Mucosa of rectum (tissue), 2 donors: ENCODE measurements at regions not wholly inside any gene's neighbourhood (a gene's known extent, or its start where the extent isn't known, plus 50 kb on each side); places are given as distances from the start of the nearest gene placed in this dataset.
"Not testable (repeated sequence)": the region's sequence is repeated elsewhere in the genome, so short reads cannot be mapped to it uniquely, and the experiment has no call there.

Source experiments
- H3K27ac ChIP-seq, 2 donors: one replicate each; pipeline ENCODE4 v1.7.0; 2013; ENCODE audit warnings: inconsistent platforms in 2 of 2, low read depth in 2 of 2, low read length in 2 of 2
- H3K27me3 ChIP-seq, 2 donors: one replicate each; pipeline ENCODE4 v1.7.0; 2013; ENCODE audit warnings: low read length in 2 of 2; ENCODE audit not compliant: control insufficient read depth in 2 of 2, insufficient read depth in 2 of 2
- H3K36me3 ChIP-seq, 2 donors: one replicate each; pipeline ENCODE4 v1.7.0; 2013; ENCODE audit warnings: low read length in 2 of 2; ENCODE audit not compliant: control insufficient read depth in 2 of 2, insufficient read depth in 2 of 2
- H3K4me1 ChIP-seq, 2 donors: one replicate each; pipeline ENCODE4 v1.7.0; 2013; ENCODE audit warnings: low read length in 2 of 2, mild to moderate bottlenecking in 1 of 2; ENCODE audit not compliant: control insufficient read depth in 2 of 2, insufficient read depth in 2 of 2
- H3K4me3 ChIP-seq, 2 donors: one replicate each; pipeline ENCODE4 v1.7.0; 2013; ENCODE audit warnings: low read length in 2 of 2
- H3K9ac ChIP-seq, 2 donors: one replicate each; pipeline ENCODE4 v1.7.0; 2013; ENCODE audit warnings: low read length in 2 of 2, low read depth in 1 of 2, mild to moderate bottlenecking in 1 of 2
- H3K9me3 ChIP-seq, 2 donors: one replicate each; pipeline ENCODE4 v1.7.0; 2013; ENCODE audit warnings: low read length in 2 of 2; ENCODE audit not compliant: control insufficient read depth in 2 of 2
- donor health status: healthy.
- donor health status: Normal muscosa, but diverticular disease.

DNA sequence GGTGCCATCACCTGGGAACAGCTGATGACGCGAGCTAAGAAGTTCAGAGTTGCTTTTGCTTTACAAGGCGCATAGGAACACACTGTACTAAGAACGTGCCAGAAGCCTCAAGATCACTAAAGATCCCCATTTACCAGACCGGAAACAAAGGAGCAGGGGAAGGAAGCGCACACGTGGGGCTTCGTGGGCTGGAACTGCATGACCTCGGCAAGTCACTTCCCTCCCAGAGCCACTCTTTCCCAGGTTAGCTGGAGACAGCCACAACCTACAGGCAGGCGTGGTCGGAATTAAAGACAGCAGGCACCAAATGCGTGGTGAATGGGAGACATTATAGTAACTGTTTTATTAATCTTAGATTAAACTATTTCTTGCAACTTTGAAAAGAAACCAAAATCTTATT, 154.9 kb upstream of the IQSEC1 start:
- not testable (repeated sequence) for H3K27me3 ChIP-seq, H3K27ac ChIP-seq, H3K4me3 ChIP-seq

DNA sequence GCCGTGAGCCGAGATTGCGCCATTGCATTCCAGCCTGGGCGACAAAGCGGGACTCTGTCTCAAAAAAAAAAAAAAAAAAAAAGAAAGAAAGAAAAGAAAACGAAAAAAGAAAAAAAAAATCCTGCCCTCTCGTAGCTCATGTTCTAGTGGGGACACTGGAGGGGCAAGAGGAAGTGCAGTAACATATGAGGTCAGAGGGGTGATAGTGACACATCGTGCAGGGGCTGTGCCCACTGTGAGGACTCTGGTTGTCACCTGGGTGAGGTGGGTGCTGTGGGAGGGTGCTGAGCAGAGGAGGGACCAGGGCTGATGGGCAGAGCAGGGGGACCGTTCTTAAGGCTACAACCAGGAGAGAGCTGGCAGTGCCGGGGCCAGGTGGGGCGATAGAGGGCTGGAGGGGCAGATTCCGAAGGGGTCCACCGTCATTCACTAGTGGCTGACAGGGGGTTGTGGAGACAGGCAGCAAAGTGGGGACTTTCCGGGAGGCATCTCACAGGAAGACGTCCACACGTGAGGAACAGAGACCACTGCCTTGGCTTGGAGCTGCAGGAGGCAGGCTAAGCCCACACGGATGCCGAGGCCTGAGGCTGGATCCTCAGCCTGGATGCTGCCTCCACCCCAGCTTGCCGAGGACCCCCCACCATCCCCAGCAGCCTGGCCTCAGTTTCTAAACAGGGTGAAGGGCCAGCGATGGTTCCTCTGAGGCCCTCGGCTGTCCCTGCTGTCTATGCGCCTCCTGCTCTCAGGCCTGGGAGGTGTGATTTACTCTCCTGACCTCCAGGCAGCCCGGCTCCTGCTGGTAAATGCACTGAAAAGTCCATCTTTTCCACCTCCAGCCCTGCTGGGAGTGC, 154.3 kb upstream of the IQSEC1 start:
- no peak overlapping the region for H3K9ac ChIP-seq

More for the DNA sequence above, 154.9 kb upstream of the IQSEC1 start:
- H3K9me3 ChIP-seq, H3K4me1 ChIP-seq, H3K36me3 ChIP-seq, H3K9ac ChIP-seq: not testable (repeated sequence)

DNA sequence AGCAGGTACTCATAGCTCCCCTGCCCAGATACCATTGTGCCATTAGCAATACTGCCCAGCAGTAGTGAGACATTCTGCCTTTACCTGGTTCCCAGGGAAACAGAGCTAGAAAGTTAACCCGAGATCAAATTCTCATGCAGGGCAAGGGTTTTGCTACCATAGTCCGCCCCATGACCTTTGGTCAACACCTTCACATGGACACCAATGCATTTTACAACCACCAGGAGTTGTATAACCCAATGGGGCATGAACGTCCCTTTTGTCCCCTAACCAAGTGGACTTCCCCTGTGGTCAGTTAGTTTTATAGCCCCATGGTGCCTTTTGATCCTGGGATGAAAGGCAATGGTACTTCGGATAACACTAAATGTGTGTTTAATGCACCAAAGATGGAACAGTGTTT, 151.7 kb upstream of the IQSEC1 start:
- Histone ChIP-seq H3K9ac (no peak overlapping the region), H3K36me3 (no peaks in the 10 kb centered on the region), H3K4me1 (no peaks in the 10 kb centered on the region), H3K27me3 (no peaks in the 10 kb centered on the region), H3K9me3 (no peaks in the 10 kb centered on the region), H3K27ac (no peak overlapping the region), H3K4me3 (no peak overlapping the region)

More for the DNA sequence above, 154.3 kb upstream of the IQSEC1 start:
- Histone ChIP-seq H3K27ac (no peak overlapping the region), H3K9me3 (no peaks in the 10 kb centered on the region), H3K27me3 (no peaks in the 10 kb centered on the region), H3K36me3 (no peaks in the 10 kb centered on the region), H3K4me3 (no peak overlapping the region), H3K4me1 (no peaks in the 10 kb centered on the region)

DNA sequence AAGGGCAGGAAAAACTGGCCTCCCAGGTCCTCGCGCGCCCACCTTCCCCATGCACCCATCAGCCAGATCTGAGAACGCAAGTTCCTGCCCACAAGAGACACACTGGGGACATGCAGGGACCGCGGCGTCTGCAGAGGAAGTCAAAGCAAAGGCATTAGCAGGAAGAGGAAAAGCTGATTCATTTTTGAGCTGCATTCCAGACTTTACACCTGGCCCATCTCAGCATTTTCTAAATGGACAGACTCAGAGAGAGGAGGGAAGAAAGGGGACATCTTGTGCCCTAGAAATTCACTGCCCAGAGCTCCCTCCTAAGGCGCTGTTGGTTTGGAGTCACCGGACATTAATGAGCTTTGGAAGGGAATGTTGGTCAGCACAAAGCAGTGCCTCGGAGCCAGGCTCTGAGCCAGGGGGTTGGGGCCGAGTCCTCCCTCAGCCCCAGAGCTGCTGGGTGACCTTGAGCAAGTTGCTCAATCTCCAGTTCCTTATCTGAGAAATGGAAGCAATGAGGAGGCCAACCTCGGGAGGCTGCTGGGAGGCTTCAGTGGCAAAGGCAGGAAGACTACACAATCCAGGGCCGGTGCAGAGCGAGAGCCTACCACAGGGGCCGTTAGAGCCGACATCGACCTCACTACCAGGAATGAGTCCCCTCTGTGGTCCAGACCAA, 150.5 kb upstream of the IQSEC1 start:
- no peaks in the 10 kb centered on the region for H3K36me3 ChIP-seq
- no peak overlapping the region for H3K9ac ChIP-seq
- H3K27ac ChIP-seq, result no peak overlapping the region

DNA sequence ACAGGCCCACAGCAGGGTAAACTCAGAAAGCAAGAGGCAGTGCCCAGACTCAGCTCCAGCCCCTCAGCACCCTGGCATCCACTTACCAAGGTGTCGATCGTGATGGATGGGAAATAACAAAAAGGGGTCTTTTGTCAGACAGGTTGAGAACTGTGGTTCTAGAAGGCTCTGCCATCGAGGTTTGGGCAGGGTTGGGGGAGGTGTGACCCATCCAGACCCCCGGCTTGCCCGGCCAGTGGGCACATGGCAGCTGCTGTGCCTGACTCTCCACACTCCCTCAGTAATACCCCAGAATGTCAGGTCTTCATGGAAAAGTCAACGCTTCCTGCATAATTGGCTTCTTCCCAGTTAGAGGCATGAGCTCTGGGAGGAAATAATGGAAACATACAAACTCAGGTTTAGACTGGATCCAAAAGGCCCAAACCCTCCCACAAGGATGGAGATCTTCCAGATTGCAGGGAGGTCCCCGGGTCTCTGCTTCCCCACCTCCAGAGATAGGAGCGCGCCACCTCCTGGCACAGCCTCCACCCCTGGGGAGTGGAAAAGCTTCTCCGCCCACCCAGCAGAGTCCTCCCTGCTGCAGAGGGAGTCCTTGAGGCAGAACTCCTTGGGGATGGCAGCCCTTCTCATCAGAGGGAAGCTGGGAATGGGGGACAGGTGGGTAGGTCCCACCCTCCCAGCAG, 149.8 kb upstream of the IQSEC1 start:
- Histone ChIP-seq H3K27ac (no peak overlapping the region), H3K36me3 (no peaks in the 10 kb centered on the region), H3K4me1 (no peaks in the 10 kb centered on the region), H3K9ac (no peak overlapping the region), H3K4me3 (no peak overlapping the region), H3K27me3 (no peaks in the 10 kb centered on the region), H3K9me3 (no peaks in the 10 kb centered on the region)

More for the DNA sequence above, 150.5 kb upstream of the IQSEC1 start:
- H3K27me3 ChIP-seq, result no peaks in the 10 kb centered on the region
- H3K4me1 ChIP-seq, result no peaks in the 10 kb centered on the region
- H3K4me3 ChIP-seq, result no peak overlapping the region
- no peaks in the 10 kb centered on the region for H3K9me3 ChIP-seq

DNA sequence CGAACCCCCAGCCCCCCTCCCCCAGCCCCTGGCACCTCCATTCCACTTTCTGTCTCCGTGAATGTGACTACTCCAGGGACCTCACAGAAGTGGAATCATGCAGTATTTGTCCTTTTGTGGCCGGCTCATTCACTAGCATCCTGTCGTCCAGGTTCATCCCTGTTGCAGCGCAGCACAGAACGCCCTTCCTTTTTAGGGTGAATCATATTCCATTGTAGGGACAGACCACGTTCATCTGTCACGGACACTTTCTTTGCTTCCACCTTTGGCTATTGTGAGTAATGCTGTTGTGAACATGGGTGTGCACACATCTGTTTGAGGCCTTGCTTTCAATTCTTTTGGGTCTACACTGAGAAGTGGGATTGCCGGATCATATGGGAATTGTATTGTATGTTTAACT, 148.9 kb upstream of the IQSEC1 start:
- Histone ChIP-seq H3K27ac (no peak overlapping the region), H3K36me3 (no peaks in the 10 kb centered on the region), H3K27me3 (no peaks in the 10 kb centered on the region)

DNA sequence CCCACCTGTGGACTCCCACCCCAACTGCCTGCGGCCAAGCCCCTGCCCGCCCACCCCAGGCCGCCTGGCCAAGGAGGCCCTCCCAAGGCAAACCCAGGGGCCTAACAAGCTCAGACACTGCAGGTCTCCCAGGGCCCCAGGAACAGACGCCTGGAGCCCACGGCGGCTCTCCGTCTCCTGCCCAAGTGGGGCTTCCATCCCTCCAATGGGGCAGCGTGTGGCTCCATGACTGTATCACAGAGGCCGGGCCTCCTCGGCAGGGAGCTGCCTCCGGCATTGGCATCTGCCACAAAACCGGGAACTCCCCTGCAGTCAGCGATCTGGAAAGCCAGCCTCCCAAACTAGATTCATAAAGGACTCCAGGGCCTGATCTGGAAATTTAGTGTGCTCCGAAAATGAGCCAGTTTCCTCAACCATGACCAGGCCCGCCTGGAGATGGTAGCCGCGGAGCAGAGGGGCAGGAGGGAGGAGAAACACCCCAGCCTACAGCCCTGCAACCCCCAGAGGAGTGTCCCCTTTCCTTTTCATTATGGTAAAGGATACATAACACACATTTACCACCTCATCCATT, 148.3 kb upstream of the IQSEC1 start:
- Histone ChIP-seq H3K4me3 (no peak overlapping the region), H3K9me3 (no peaks in the 10 kb centered on the region), H3K27me3 (no peaks in the 10 kb centered on the region), H3K36me3 (no peaks in the 10 kb centered on the region), H3K4me1 (no peaks in the 10 kb centered on the region), H3K9ac (no peak overlapping the region), H3K27ac (no peak overlapping the region)

More for the DNA sequence above, 148.9 kb upstream of the IQSEC1 start:
- H3K9me3 ChIP-seq, result no peaks in the 10 kb centered on the region
- no peaks in the 10 kb centered on the region for H3K4me1 ChIP-seq
- no peak overlapping the region for H3K4me3 ChIP-seq
- H3K9ac ChIP-seq, result no peak overlapping the region

DNA sequence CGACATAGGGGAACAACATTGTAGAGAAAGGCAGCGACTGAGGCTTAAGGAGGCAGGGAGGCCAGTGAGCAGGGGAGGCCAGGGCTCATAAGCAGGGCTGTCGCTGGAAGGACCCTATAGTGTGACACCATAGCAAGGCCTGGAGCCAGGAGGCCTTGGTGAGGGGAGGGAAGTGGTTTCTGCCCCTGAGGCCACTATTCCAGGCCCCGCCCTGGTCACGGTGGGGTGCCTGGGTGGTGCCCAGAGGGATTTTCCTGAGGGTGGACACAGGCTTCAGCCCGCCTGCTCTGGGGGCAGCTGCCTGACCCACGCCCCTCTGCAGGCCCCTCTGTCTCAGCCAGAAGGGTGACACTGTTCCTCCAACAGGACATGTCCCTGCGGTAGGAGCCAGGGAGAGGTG, 147.8 kb upstream of the IQSEC1 start:
- H3K36me3 ChIP-seq, result no peaks in the 10 kb centered on the region
- no peaks in the 10 kb centered on the region for H3K27me3 ChIP-seq
- H3K4me3 ChIP-seq, result no peak overlapping the region
- H3K4me1 ChIP-seq, result no peaks in the 10 kb centered on the region
- H3K9me3 ChIP-seq, result no peaks in the 10 kb centered on the region
- no peak overlapping the region for H3K27ac ChIP-seq
- no peak overlapping the region for H3K9ac ChIP-seq

DNA sequence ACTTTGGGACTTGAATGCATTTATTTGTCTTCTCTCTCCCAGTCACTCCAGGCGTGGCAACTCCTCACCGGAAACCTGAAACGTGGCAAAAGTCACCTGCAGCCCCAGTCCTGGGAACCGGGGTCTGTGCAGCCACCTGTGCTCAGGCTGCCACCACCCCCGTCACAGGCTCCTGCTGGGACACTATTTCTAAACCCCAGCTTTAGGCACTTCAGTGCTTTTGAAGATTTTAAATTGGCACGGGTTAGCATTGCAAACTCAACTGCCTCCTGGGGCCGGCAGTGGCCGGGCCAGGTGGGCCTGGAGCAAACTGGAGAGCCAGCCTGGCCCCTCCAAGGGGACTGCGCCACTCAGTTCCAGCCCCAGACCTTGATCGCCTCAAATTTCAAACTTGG, 146.7 kb upstream of the IQSEC1 start:
- Histone ChIP-seq H3K4me3 (no peak overlapping the region), H3K27me3 (no peaks in the 10 kb centered on the region), H3K27ac (no peak overlapping the region), H3K36me3 (no peaks in the 10 kb centered on the region), H3K9ac (no peak overlapping the region), H3K9me3 (no peaks in the 10 kb centered on the region), H3K4me1 (no peaks in the 10 kb centered on the region)
